Endothelial cell of umbilical vein (primary cell): ENCODE measurements at regions not wholly inside any gene's neighbourhood (a gene's known extent, or its start where the extent isn't known, plus 50 kb on each side); places are given as distances from the start of the nearest gene placed in this dataset.

Source experiments
- BruUV-seq: library from RNA; stranded (reverse); fragments of 400-500 nt; replicated peaks from 2 replicates; lab custom pipeline; 2021; lab: Mats Ljungman, UMichigan
- CTCF ChIA-PET: fragments of 300-600, 350-600 bp; sonication (Branson Sonifier 250); formaldehyde crosslinking; loops from one replicate; lab custom pipeline; 2021; ENCODE audit warnings: antibody characterized with exemption, inconsistent platforms; lab: Charles Lee
- POLR2A ChIA-PET: fragments of 300-600, 350-600 bp; sonication (Branson Sonifier 250); formaldehyde crosslinking; loops from one replicate; lab custom pipeline; 2021; ENCODE audit warnings: antibody characterized with exemption, inconsistent platforms; lab: Charles Lee
- DNase-seq: peaks from one replicate; pipeline ENCODE4 v3.0.0-alpha.2; 2011; ENCODE audit warnings: low read depth, low spot score
- FAIRE-seq: peaks from 2 replicates; lab custom pipeline; 2011; peaks lifted over from hg19 to GRCh38; lab: Jason Lieb, UNC
- H2AFZ ChIP-seq: 2 replicates; pipeline ENCODE4 v1.6.0; 2012; ENCODE audit warnings: low read depth, low read length, control low read depth, inconsistent platforms
- H3K27ac ChIP-seq: 2 replicates; pipeline ENCODE4 v1.5.1; 2011; ENCODE audit warnings: low read depth, mild to moderate bottlenecking, control low read depth, low read length, moderate library complexity; ENCODE audit not compliant: insufficient read depth
- H3K27me3 ChIP-seq, 2 experiments: 2 replicates each; pipeline versions ENCODE4 v1.6.0 to v1.6.1; 2011; ENCODE audit warnings: low read length in 2 of 2, mixed read lengths in 1 of 2; ENCODE audit not compliant: control insufficient read depth in 2 of 2, insufficient read depth in 2 of 2
- H3K36me3 ChIP-seq, 2 experiments: 2 replicates in 1 of 2; 3 replicates in 1 of 2; pipeline ENCODE4 v1.5.1; 2011; ENCODE audit warnings: low read length in 2 of 2, mild to moderate bottlenecking in 1 of 2, moderate library complexity in 1 of 2; ENCODE audit not compliant: control insufficient read depth in 2 of 2, insufficient read depth in 2 of 2; ENCODE audit errors: extremely low read depth in 1 of 2
- H3K4me1 ChIP-seq: 3 replicates; pipeline ENCODE4 v1.5.1; 2011; ENCODE audit warnings: mild to moderate bottlenecking, low read length; ENCODE audit not compliant: control insufficient read depth, insufficient read depth; ENCODE audit errors: extremely low read depth
- H3K4me2 ChIP-seq: 2 replicates; pipeline ENCODE4 v1.6.1; 2011; ENCODE audit warnings: low read length, control low read depth, mixed read lengths; ENCODE audit not compliant: insufficient read depth
- H3K4me3 ChIP-seq, 3 experiments: fragments of 200-600 bp in 1 of 3; sonication (generic), shearing (Covaris generic) in 1 of 3; replicated peaks in 1 of 3; 2 replicates each; pipeline ENCODE4 v1.5.1; 2011 to 2016; ENCODE audit warnings: control low read depth in 3 of 3, low read length in 3 of 3, mild to moderate bottlenecking in 2 of 3, inconsistent platforms in 1 of 3, low read depth in 1 of 3, moderate library complexity in 1 of 3; ENCODE audit not compliant: insufficient read depth in 1 of 3
- H3K79me2 ChIP-seq: 2 replicates; pipeline ENCODE4 v1.6.0; 2012; ENCODE audit warnings: low read length, inconsistent platforms; ENCODE audit not compliant: control insufficient read depth, insufficient read depth
- H3K9ac ChIP-seq: replicated peaks from 2 replicates; pipeline ENCODE3; 2011; ENCODE audit warnings: low read length, control low read depth; ENCODE audit not compliant: insufficient read depth; ENCODE audit errors: extremely low read depth
- H3K9me1 ChIP-seq: replicated peaks from 3 replicates; pipeline ENCODE4 v1.6.0; 2011; ENCODE audit warnings: mild to moderate bottlenecking, low read length; ENCODE audit not compliant: control insufficient read depth, insufficient read depth; ENCODE audit errors: extremely low read depth
- H3K9me3 ChIP-seq: replicated peaks from 2 replicates; pipeline ENCODE4 v1.5.1; 2012; ENCODE audit warnings: low read length, inconsistent platforms; ENCODE audit not compliant: control insufficient read depth, insufficient read depth
- H4K20me1 ChIP-seq: replicated peaks from 2 replicates; pipeline ENCODE3; 2011; ENCODE audit warnings: mild to moderate bottlenecking, low read length; ENCODE audit not compliant: control insufficient read depth, insufficient read depth; ENCODE audit errors: extremely low read depth
- CTCF ChIP-seq, 2 donors: IDR thresholded peaks; 1 replicate in 1 of 2; 2 replicates in 1 of 2; pipeline ENCODE4 v1.5.1; 2011; ENCODE audit warnings: low read length in 2 of 2, mild to moderate bottlenecking in 2 of 2, moderate library complexity in 2 of 2, control low read depth in 1 of 2, inconsistent platforms in 1 of 2, low read depth in 1 of 2; ENCODE audit not compliant: insufficient read depth in 1 of 2; ENCODE audit errors: extremely low read depth in 1 of 2
- EZH2 ChIP-seq: IDR thresholded peaks from 2 replicates; pipeline ENCODE4 v1.6.1; 2012; ENCODE audit warnings: borderline replicate concordance, low read depth, mild to moderate bottlenecking, moderate library complexity, low read length, inconsistent platforms; ENCODE audit not compliant: severe bottlenecking
- FOS ChIP-seq: IDR thresholded peaks from 2 replicates; pipeline ENCODE4 v1.6.1; 2011; ENCODE audit warnings: mild to moderate bottlenecking, low read length, moderate library complexity, borderline replicate concordance; ENCODE audit not compliant: insufficient read depth
- GATA2 ChIP-seq: IDR thresholded peaks from 2 replicates; pipeline ENCODE4 v1.7.0; 2011; ENCODE audit warnings: low read depth, mild to moderate bottlenecking, moderate library complexity, mixed read lengths, low read length; ENCODE audit not compliant: insufficient read length, insufficient read depth
- JUN ChIP-seq: IDR thresholded peaks from 2 replicates; pipeline ENCODE4 v1.6.1; 2011; ENCODE audit warnings: borderline replicate concordance, low read depth; ENCODE audit not compliant: insufficient read length, insufficient read depth
- MAX ChIP-seq: IDR thresholded peaks from 2 replicates; pipeline ENCODE4 v1.6.1; 2011; ENCODE audit not compliant: insufficient read depth, insufficient read length
- MYC ChIP-seq: IDR thresholded peaks from one replicate; pipeline ENCODE4 v1.6.1; 2011; ENCODE audit warnings: mild to moderate bottlenecking, low read depth, low read length
- POLR2A ChIP-seq: IDR thresholded peaks from 2 replicates; pipeline ENCODE4 v1.6.1; 2012; ENCODE audit warnings: low read depth, mild to moderate bottlenecking, control low read depth, low read length
- POLR2AphosphoS5 ChIP-seq: IDR thresholded peaks from 2 replicates; pipeline ENCODE4 v1.6.1; 2012; ENCODE audit warnings: low read depth, mild to moderate bottlenecking, control low read depth, low read length, moderate library complexity; ENCODE audit not compliant: insufficient read depth
- dilution Hi-C: fragments of 300-500 bp; cut with MboI; formaldehyde crosslinking; loops from one replicate; pipeline ENCODE4 v1.15.0; 2019; ENCODE audit warnings: low sequenced_read_pairs; ENCODE audit not compliant: extremely low pct_ligation_motif_present
- intact Hi-C: fragments of 100-400 bp; cut with micrococcal nuclease; formaldehyde crosslinking; loops from one replicate; pipeline ENCODE4 v1.10.0; 2022

- no peaks in the 10 kb centered on the region for H3K9me3 ChIP-seq
- FAIRE-seq (no peak), DNase-seq (no peak)
- no peak overlapping the region for H3K4me3 ChIP-seq
- H2AFZ ChIP-seq, result no peak overlapping the region
- H4K20me1 ChIP-seq, result no peaks in the 10 kb centered on the region
- intact Hi-C loops, result no loop called here
- H3K9me1 ChIP-seq, result no peaks in the 10 kb centered on the region
- no TSS peak for BruUV-seq
- ChIA-PET POLR2A (no interaction called here), CTCF (no interaction called here)
- no peak overlapping the region for H3K9ac ChIP-seq
- H3K27ac ChIP-seq, result no peak overlapping the region
- no peaks in the 10 kb centered on the region for H3K4me1 ChIP-seq
- TF ChIP-seq GATA2 (no peak), MYC (no peak), MAX (no peak), POLR2A (no peak), JUN (no peak), FOS (no peak), CTCF (IDR thresholded peaks at IDR 0.05; ENCODE audit: extremely low read depth in 1 of 2, insufficient read depth in 1 of 2, low read depth in 1 of 2, low read length in 2 of 2) (no peak), POLR2AphosphoS5 (no peak), EZH2 (no peak)
- no peaks in the 10 kb centered on the region for H3K36me3 ChIP-seq
- dilution Hi-C loops, result no loop called here
- no peaks in the 10 kb centered on the region for H3K79me2 ChIP-seq
- H3K27me3 ChIP-seq, result no peaks in the 10 kb centered on the region
- no peak overlapping the region for H3K4me2 ChIP-seq
These were observed 304.7 kb upstream of the RGS17 start for GRCh38 chr6:153435787-153436186.
